ENCODE measurements at regions not wholly inside any gene's neighbourhood (a gene's known extent, or its start where the extent isn't known, plus 50 kb on each side); places are given as distances from the start of the nearest gene placed in this dataset.

DNA sequence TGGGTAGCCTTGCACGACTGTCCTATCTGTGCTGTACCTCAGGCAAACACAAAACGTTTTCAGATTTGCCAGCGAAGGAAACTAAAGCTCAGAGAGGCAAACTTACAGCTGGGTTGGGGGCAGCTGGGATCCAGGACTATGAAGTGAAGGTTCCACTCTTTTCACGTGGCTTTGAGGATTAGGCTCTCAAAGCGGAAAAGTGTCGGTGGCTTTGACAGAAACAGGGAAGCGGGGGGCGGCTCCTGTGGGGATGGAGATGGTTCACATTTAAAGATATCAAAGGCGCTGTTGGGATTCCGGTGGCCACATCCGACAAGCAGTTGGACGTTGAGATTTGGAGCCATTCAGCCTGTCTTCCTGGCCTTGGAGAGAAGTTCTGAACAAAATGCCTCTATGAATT lies 958.3 kb upstream of the ZNF722 start:
- TF ChIP-seq, protein P1, sequence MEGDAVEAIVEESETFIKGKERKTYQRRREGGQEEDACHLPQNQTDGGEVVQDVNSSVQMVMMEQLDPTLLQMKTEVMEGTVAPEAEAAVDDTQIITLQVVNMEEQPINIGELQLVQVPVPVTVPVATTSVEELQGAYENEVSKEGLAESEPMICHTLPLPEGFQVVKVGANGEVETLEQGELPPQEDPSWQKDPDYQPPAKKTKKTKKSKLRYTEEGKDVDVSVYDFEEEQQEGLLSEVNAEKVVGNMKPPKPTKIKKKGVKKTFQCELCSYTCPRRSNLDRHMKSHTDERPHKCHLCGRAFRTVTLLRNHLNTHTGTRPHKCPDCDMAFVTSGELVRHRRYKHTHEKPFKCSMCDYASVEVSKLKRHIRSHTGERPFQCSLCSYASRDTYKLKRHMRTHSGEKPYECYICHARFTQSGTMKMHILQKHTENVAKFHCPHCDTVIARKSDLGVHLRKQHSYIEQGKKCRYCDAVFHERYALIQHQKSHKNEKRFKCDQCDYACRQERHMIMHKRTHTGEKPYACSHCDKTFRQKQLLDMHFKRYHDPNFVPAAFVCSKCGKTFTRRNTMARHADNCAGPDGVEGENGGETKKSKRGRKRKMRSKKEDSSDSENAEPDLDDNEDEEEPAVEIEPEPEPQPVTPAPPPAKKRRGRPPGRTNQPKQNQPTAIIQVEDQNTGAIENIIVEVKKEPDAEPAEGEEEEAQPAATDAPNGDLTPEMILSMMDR (conservative IDR thresholded peaks at IDR 0.05) = no peak
- no peak for TF ChIP-seq EZH2 (IDR thresholded peaks at IDR 0.05; ENCODE audit: low read depth)
